Breast epithelium (tissue), 4 donors: ENCODE measurements at regions not wholly inside any gene's neighbourhood (a gene's known extent, or its start where the extent isn't known, plus 50 kb on each side); places are given as distances from the start of the nearest gene placed in this dataset.

Experiments
- DNase-seq, 2 donors: peaks; one replicate each; pipeline ENCODE4 v3.0.0-alpha.2; 2019; ENCODE audit warnings: low spot score in 2 of 2
- H3K27ac ChIP-seq, 2 donors: fragments of 200-600 bp; sonication (generic) in 1 of 2; one replicate each; pipeline ENCODE4 v1.5.1; 2016 to 2019; ENCODE audit warnings: mild to moderate bottlenecking in 1 of 2
- H3K27me3 ChIP-seq, 2 donors: fragments of 200-600 bp; sonication (generic) in 1 of 2; one replicate each; pipeline versions ENCODE4 v1.5.1 to v1.6.0; 2017 to 2019; ENCODE audit warnings: control low read depth in 1 of 2, mild to moderate bottlenecking in 1 of 2
- H3K36me3 ChIP-seq: fragments of 200-600 bp; one replicate; pipeline ENCODE4 v1.5.1; 2019
- H3K4me1 ChIP-seq, 2 donors: fragments of 200-600 bp; sonication (generic); one replicate each; pipeline ENCODE4 v1.5.1; 2016 to 2019; ENCODE audit warnings: control low read depth in 1 of 2
- H3K4me3 ChIP-seq, 3 donors: fragments of 200-600 bp; sonication (generic); 1 replicate in 2 of 3; 2 replicates in 1 of 3; pipeline ENCODE4 v1.5.1; 2016 to 2019; ENCODE audit warnings: mild to moderate bottlenecking in 3 of 3, moderate library complexity in 2 of 3
- H3K9me3 ChIP-seq, 2 donors: fragments of 200-600 bp; sonication (generic) in 1 of 2; one replicate each; pipeline ENCODE4 v1.5.1; 2016 to 2019; ENCODE audit warnings: control low read depth in 1 of 2
- POLR2A ChIP-seq: fragments of 450-650 bp; IDR thresholded peaks from one replicate; pipeline ENCODE4 v1.6.1; 2016; ENCODE audit warnings: antibody characterized with exemption, mild to moderate bottlenecking, moderate library complexity
- POLR2AphosphoS5 ChIP-seq, 3 donors: sonication (generic); formaldehyde crosslinking; IDR thresholded peaks; one replicate each; pipeline ENCODE4 v1.6.1; 2017; ENCODE audit warnings: antibody characterized with exemption in 3 of 3
- intact Hi-C: fragments of 100-400 bp; cut with DNase I; formaldehyde crosslinking; loops from one replicate; pipeline ENCODE4 v1.15.1; 2023; ENCODE audit warnings: low total_unique reads
- TF ChIP-seq, protein P1 (sequence below), 3 donors: fragments of 450-650 bp; IDR thresholded peaks; one replicate each; pipeline ENCODE4 v1.5.1; 2016 to 2017; ENCODE audit warnings: antibody characterized with exemption in 3 of 3, mild to moderate bottlenecking in 3 of 3, moderate library complexity in 3 of 3

DNA sequence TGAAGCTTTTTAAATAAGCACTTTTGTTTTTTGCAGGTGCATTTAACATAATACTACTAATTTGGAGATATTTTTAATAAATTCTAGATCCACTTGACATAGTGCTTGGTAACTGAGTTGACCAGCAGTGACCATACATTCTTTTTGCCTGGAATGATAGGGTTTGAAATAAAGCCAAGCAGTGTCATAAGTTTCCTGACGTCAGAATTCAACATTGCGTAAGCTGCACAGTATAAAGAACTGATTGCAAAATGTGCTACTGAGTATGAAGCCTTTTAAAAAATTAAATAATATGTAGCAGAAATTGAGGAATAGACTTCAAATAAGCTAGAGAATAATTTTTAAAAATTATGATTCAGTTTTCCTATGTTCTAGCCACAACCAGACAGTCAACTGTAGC is 454.6 kb upstream of the ARPP21 start:
- Histone ChIP-seq H3K27me3 (no peaks in the 10 kb centered on the region), H3K27ac (no peak overlapping the region), H3K36me3 (no peaks in the 10 kb centered on the region), H3K4me3 (no peak overlapping the region), H3K4me1 (no peaks in the 10 kb centered on the region), H3K9me3 (peaks cover 5 to 28% of the 10 kb centered on the region in 2 donors)
- no peak for DNase-seq
- TF ChIP-seq POLR2AphosphoS5 (IDR thresholded peaks at IDR 0.05), result no peak
- TF ChIP-seq, protein P1, sequence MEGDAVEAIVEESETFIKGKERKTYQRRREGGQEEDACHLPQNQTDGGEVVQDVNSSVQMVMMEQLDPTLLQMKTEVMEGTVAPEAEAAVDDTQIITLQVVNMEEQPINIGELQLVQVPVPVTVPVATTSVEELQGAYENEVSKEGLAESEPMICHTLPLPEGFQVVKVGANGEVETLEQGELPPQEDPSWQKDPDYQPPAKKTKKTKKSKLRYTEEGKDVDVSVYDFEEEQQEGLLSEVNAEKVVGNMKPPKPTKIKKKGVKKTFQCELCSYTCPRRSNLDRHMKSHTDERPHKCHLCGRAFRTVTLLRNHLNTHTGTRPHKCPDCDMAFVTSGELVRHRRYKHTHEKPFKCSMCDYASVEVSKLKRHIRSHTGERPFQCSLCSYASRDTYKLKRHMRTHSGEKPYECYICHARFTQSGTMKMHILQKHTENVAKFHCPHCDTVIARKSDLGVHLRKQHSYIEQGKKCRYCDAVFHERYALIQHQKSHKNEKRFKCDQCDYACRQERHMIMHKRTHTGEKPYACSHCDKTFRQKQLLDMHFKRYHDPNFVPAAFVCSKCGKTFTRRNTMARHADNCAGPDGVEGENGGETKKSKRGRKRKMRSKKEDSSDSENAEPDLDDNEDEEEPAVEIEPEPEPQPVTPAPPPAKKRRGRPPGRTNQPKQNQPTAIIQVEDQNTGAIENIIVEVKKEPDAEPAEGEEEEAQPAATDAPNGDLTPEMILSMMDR (IDR thresholded peaks at IDR 0.05), result no peak
- TF ChIP-seq POLR2A, result no peak
- intact Hi-C loops, result no loop called here

DNA sequence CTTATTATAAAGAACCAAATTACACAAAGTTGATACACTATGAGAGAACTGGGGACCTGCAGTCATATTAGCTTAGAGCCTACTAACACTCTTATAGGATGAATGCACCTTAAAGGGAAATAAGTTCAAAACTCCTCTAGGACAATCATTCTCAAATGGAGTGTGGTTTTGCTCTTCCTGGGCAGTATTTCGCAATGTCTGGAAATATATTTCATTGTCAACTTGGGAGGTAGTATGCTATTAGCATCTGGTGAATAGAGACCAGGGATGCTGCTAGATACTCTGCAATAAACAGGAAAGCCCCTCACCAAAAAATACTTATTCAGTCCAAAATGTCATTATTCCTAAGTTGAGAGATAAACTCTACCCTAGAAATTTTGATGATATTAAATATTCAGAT is 451.4 kb upstream of the ARPP21 start:
- H3K27me3 ChIP-seq, result no peaks in the 10 kb centered on the region
- H3K4me1 ChIP-seq, result no peaks in the 10 kb centered on the region
- H3K4me3 ChIP-seq, result no peak overlapping the region
- no peak overlapping the region for H3K27ac ChIP-seq
- no peak for TF ChIP-seq POLR2AphosphoS5 (IDR thresholded peaks at IDR 0.05)
- TF ChIP-seq, protein P1 (IDR thresholded peaks at IDR 0.05), result no peak
- no peak for TF ChIP-seq POLR2A
- no peak for DNase-seq
- H3K9me3 ChIP-seq, result peaks cover 0 to 6% of the 10 kb centered on the region in 2 donors
- no peaks in the 10 kb centered on the region for H3K36me3 ChIP-seq
- intact Hi-C loops, result no loop called here

DNA sequence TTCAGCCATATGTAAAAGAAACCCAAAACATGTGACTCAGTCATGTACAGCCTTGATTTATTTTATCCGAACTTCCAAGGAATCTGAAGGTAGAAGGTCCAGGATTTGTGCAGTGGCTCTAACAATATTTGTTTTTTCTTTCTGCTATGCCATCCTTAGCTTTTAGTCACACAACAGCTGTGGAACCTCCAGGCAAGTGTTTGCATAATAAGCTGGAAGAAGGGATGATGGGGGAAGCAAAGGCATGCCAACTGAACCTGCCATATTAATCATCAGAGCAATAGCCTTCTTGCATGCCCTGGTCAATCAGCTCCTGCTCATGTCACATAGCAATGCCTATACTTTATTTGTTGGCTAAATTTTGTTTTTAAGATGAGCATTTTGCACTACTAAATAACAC is 444.7 kb upstream of the ARPP21 start:
- no peak overlapping the region for H3K4me3 ChIP-seq
- TF ChIP-seq POLR2A (no peak), POLR2AphosphoS5 (IDR thresholded peaks at IDR 0.05) (no peak)
- TF ChIP-seq, protein P1 (IDR thresholded peaks at IDR 0.05), result no peak
- H3K36me3 ChIP-seq, result no peaks in the 10 kb centered on the region
- H3K9me3 ChIP-seq, result no peaks in the 10 kb centered on the region
- no peaks in the 10 kb centered on the region for H3K27me3 ChIP-seq
- DNase-seq, result no peak
- intact Hi-C loops, result no loop called here
- no peak overlapping the region for H3K27ac ChIP-seq
- H3K4me1 ChIP-seq, result no peaks in the 10 kb centered on the region

DNA sequence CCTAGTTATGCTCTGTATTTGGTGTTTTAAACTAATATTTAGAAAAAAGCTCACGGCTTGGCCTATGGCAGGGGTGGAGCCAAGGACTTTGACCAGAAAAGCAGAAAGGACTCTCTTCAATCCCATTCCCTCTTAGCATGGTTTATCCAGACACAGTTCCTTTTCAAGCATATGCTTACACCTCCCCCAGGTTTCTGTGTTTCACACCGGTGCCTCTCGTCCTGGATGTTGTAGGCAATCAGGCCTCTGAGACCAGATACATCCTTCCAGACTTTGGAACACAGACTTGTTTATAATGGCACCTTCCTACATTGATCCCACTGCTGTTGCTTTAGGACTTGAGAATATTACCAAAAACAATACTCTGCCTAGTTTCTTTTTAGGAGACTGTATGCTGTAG is 440.5 kb upstream of the ARPP21 start:
- no peaks in the 10 kb centered on the region for H3K9me3 ChIP-seq
- intact Hi-C loops, result no loop called here

DNA sequence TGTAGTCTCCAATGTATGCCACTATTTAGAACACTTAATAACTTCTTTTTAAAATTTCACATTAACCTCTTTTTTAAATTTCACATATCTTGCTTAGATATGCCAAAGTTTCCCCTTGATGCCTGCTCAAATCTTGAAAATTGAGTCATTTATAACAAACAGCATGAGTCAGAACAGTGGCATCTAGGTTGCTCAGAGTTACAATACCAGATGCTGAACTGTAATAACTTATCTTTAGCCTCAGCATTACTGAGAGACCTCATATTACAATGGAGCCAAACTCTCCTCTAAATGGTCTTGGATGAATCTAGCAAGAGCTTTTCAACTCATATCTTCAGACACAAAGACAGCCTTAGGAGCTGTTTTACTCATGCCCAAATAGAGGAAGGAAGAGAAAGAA is 439.3 kb upstream of the ARPP21 start:
- H3K9me3 ChIP-seq, result no peaks in the 10 kb centered on the region
- no peaks in the 10 kb centered on the region for H3K27me3 ChIP-seq
- no peaks in the 10 kb centered on the region for H3K4me1 ChIP-seq
- H3K4me3 ChIP-seq, result no peak overlapping the region
- no peak overlapping the region for H3K27ac ChIP-seq
- no peaks in the 10 kb centered on the region for H3K36me3 ChIP-seq
- intact Hi-C loops, result no loop called here
- DNase-seq, result no peak
- TF ChIP-seq, protein P1 (IDR thresholded peaks at IDR 0.05), result no peak
- TF ChIP-seq POLR2AphosphoS5 (IDR thresholded peaks at IDR 0.05), result no peak
- no peak for TF ChIP-seq POLR2A

More for the DNA sequence above, 440.5 kb upstream of the ARPP21 start:
- Histone ChIP-seq H3K36me3 (no peaks in the 10 kb centered on the region), H3K4me1 (no peaks in the 10 kb centered on the region), H3K27me3 (no peaks in the 10 kb centered on the region), H3K27ac (no peak overlapping the region), H3K4me3 (no peak overlapping the region)
- TF ChIP-seq POLR2AphosphoS5 (IDR thresholded peaks at IDR 0.05) (no peak), POLR2A (no peak)
- TF ChIP-seq, protein P1 (IDR thresholded peaks at IDR 0.05), result no peak
- no peak for DNase-seq
